K562 (cell line): ENCODE measurements at regions not wholly inside any gene's neighbourhood (a gene's known extent, or its start where the extent isn't known, plus 50 kb on each side); places are given as distances from the start of the nearest gene placed in this dataset.

Experiments used
- ATAC-seq: fragments of 200-7000 bp; cut with Tn5 transposase; 3 replicates; pipeline ENCODE4 v1.9.1; 2020; ENCODE audit warnings: moderate library complexity
- BruUV-seq: library from RNA; stranded (reverse); fragments of 400-500 nt; replicated peaks from 2 replicates; lab custom pipeline; 2021; lab: Mats Ljungman, UMichigan
- CTCF ChIA-PET: fragments of 300-600 bp; formaldehyde crosslinking; extraction: SDS; loops from one replicate; lab custom pipeline; 2021; ENCODE audit warnings: low intra/inter-chr PET ratio; lab: Yijun Ruan, JAX
- POLR2A ChIA-PET: fragments of 300-600, 350-650 bp; sonication (Branson Sonifier 250); formaldehyde crosslinking; extraction: SDS; loops from one replicate; lab custom pipeline; 2021; ENCODE audit warnings: antibody characterized with exemption, inconsistent platforms; lab: Yijun Ruan, JAX
- DNase-seq, 4 experiments: peaks; one replicate each; pipeline versions ENCODE4 v3.0.0 to v3.0.0-alpha.2; 2011 to 2018; ENCODE audit warnings: low spot score in 3 of 4, mixed read lengths in 3 of 4; ENCODE audit errors: extremely low read depth in 1 of 4
- FAIRE-seq: peaks from 2 replicates; lab custom pipeline; 2011; peaks lifted over from hg19 to GRCh38; lab: Jason Lieb, UNC
- H2AFZ ChIP-seq: 2 replicates; pipeline ENCODE4 v1.6.0; 2011; ENCODE audit warnings: low read depth, low read length, control low read depth, inconsistent platforms
- H3K27ac ChIP-seq: fragments of 200-600 bp; 3 replicates; pipeline ENCODE4 v1.8.0; 2011; ENCODE audit warnings: low read depth, mild to moderate bottlenecking, control low read depth, inconsistent platforms, low read length, moderate library complexity, mixed read lengths; ENCODE audit errors: extremely low read depth
- H3K27me3 ChIP-seq, 2 experiments: fragments of 300-600 bp in 1 of 2; 2 replicates in 1 of 2; 3 replicates in 1 of 2; pipeline versions ENCODE4 v1.6.0 to v1.8.0; 2011; ENCODE audit warnings: inconsistent platforms in 2 of 2, low read length in 2 of 2, mild to moderate bottlenecking in 1 of 2, mixed read lengths in 1 of 2, moderate library complexity in 1 of 2; ENCODE audit not compliant: control insufficient read depth in 2 of 2, insufficient read depth in 2 of 2
- H3K36me3 ChIP-seq: fragments of 300-600 bp; 3 replicates; pipeline ENCODE4 v1.8.0; 2011; ENCODE audit warnings: mild to moderate bottlenecking, low read length, inconsistent platforms; ENCODE audit not compliant: control insufficient read depth, insufficient read depth
- H3K4me1 ChIP-seq, 2 experiments: fragments of 200-600 bp in 1 of 2; replicated peaks in 1 of 2; 2 replicates in 1 of 2; 3 replicates in 1 of 2; pipeline versions ENCODE4 v1.5.1 to v1.8.0; 2011; ENCODE audit warnings: inconsistent platforms in 2 of 2, low read length in 2 of 2, mild to moderate bottlenecking in 1 of 2, mixed read lengths in 1 of 2, moderate library complexity in 1 of 2; ENCODE audit not compliant: control insufficient read depth in 2 of 2, insufficient read depth in 2 of 2
- H3K4me2 ChIP-seq: 2 replicates; pipeline ENCODE4 v1.6.1; 2011; ENCODE audit warnings: low read length, control low read depth, inconsistent platforms, mixed read lengths; ENCODE audit not compliant: insufficient read depth
- H3K4me3 ChIP-seq: fragments of 200-600 bp; sonication (generic), shearing (Covaris generic); 2 replicates; pipeline ENCODE4 v1.5.1; 2016; ENCODE audit warnings: control low read depth, inconsistent platforms
- H3K79me2 ChIP-seq: fragments of 200-600 bp; 3 replicates; pipeline ENCODE4 v1.8.0; 2011; ENCODE audit warnings: low read length, inconsistent platforms; ENCODE audit not compliant: control insufficient read depth, insufficient read depth
- H3K9ac ChIP-seq, 2 experiments: 2 replicates each; pipeline versions ENCODE4 v1.6.0 to v1.6.1; 2011; ENCODE audit warnings: low read depth in 2 of 2, low read length in 2 of 2, control low read depth in 1 of 2, inconsistent platforms in 1 of 2, mild to moderate bottlenecking in 1 of 2, mixed read lengths in 1 of 2; ENCODE audit not compliant: insufficient read depth in 1 of 2
- H3K9me1 ChIP-seq: one replicate; pipeline ENCODE4 v1.6.0; 2011; ENCODE audit warnings: inconsistent platforms, mild to moderate bottlenecking, low read length, moderate library complexity; ENCODE audit not compliant: control insufficient read depth, insufficient read depth
- H3K9me3 ChIP-seq: replicated peaks from 2 replicates; pipeline ENCODE4 v1.5.1; 2011; ENCODE audit warnings: low read depth, low read length, inconsistent platforms; ENCODE audit not compliant: control insufficient read depth, insufficient read depth
- H4K20me1 ChIP-seq: replicated peaks from 2 replicates; pipeline ENCODE4 v1.6.1; 2011; ENCODE audit warnings: low read length, inconsistent platforms, mixed read lengths; ENCODE audit not compliant: control insufficient read depth, insufficient read depth
- MTA1 ChIP-seq: fragments of 450-650 bp; IDR thresholded peaks from 2 replicates; pipeline ENCODE4 v1.6.1; 2017; ENCODE audit warnings: borderline replicate concordance
- NCOA6 ChIP-seq: fragments of 450-650 bp; IDR thresholded peaks from 2 replicates; pipeline ENCODE4 v1.6.1; 2017; ENCODE audit warnings: mild to moderate bottlenecking
- ZBTB12 ChIP-seq: fragments of 250-450 bp; sonication (Bioruptor Pico); IDR thresholded peaks from 2 replicates; pipeline ENCODE4 v1.4.0; 2020
- ZBTB49 ChIP-seq: sonication (generic); formaldehyde crosslinking; IDR thresholded peaks from 2 replicates; pipeline ENCODE4 v1.8.0; 2022; ENCODE audit warnings: missing genetic modification reagents, mild to moderate bottlenecking, borderline replicate concordance
- WGBS: fragments of 100-300 bp; shearing (Covaris generic); methylation state at CpG from one replicate; pipeline ENCODE4 v1.1.6; 2016; ENCODE audit warnings: low coverage, mixed read lengths; ENCODE audit not compliant: insufficient coverage; ENCODE audit errors: missing lambda C conversion rate; 5-methylcytosine and 5-hydroxymethylcytosine counted together
- in situ Hi-C: fragments of 300-500 bp; cut with MboI; formaldehyde crosslinking; loops from 4 replicates; pipeline ENCODE4 v1.15.0; 2018; ENCODE audit warnings: inconsistent platforms, mixed read lengths
- intact Hi-C: fragments of 100-400 bp; cut with micrococcal nuclease; formaldehyde crosslinking; loops from 2 replicates; pipeline ENCODE4 v1.14.2; 2022
- TF ChIP-seq, protein P1 (sequence below): fragments of 250-450 bp; sonication (Bioruptor Pico); IDR thresholded peaks from 2 replicates; pipeline ENCODE4 v1.8.0; 2022; ENCODE audit warnings: inconsistent platforms

GRCh38 chr14:54211551-54212308 lies 185.1 kb upstream of the CDKN3 start:
- ChIA-PET POLR2A (no interaction called here), CTCF (no interaction called here)
- ATAC-seq, result no peak
- no peaks in the 10 kb centered on the region for H3K36me3 ChIP-seq
- no peak overlapping the region for H3K4me3 ChIP-seq
- H3K79me2 ChIP-seq, result no peaks in the 10 kb centered on the region
- intact Hi-C loops, result no loop called here
- H3K27me3 ChIP-seq, result no peaks in the 10 kb centered on the region
- no peak for DNase-seq
- no peaks in the 10 kb centered on the region for H3K4me1 ChIP-seq
- H3K27ac ChIP-seq, result no peak overlapping the region
- BruUV-seq, result no TSS peak
- H3K9me1 ChIP-seq, result no peaks in the 10 kb centered on the region
- no peaks in the 10 kb centered on the region for H3K9me3 ChIP-seq
- no peak for FAIRE-seq
- WGBS, result 3% methylated on average over 5 of the region's 5 CpGs
- no peak overlapping the region for H3K9ac ChIP-seq
- in situ Hi-C loops, result no loop called here
- H4K20me1 ChIP-seq, result no peaks in the 10 kb centered on the region
- no peak overlapping the region for H2AFZ ChIP-seq
- no peak overlapping the region for H3K4me2 ChIP-seq
- TF ChIP-seq MTA1 (no peak), NCOA6 (no peak), ZBTB12 (CRISPR knock-in tag) (no peak), ZBTB49 (no peak)
- TF ChIP-seq, protein P1, sequence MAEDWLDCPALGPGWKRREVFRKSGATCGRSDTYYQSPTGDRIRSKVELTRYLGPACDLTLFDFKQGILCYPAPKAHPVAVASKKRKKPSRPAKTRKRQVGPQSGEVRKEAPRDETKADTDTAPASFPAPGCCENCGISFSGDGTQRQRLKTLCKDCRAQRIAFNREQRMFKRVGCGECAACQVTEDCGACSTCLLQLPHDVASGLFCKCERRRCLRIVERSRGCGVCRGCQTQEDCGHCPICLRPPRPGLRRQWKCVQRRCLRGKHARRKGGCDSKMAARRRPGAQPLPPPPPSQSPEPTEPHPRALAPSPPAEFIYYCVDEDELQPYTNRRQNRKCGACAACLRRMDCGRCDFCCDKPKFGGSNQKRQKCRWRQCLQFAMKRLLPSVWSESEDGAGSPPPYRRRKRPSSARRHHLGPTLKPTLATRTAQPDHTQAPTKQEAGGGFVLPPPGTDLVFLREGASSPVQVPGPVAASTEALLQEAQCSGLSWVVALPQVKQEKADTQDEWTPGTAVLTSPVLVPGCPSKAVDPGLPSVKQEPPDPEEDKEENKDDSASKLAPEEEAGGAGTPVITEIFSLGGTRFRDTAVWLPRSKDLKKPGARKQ (CRISPR knock-in tag), result no peak
